Activated CD8-positive, alpha-beta memory T cell treated with anti-CD3 and anti-CD28 coated beads, Interleukin-2, amount 50 U/mL, for 48 hours (primary cell): ENCODE measurements at regions not wholly inside any gene's neighbourhood (a gene's known extent, or its start where the extent isn't known, plus 50 kb on each side); places are given as distances from the start of the nearest gene placed in this dataset.
"Not testable (repeated sequence)": the region's sequence is repeated elsewhere in the genome, so short reads cannot be mapped to it uniquely, and the experiment has no call there.

ENCODE experiments used
- DNase-seq: peaks from one replicate; pipeline ENCODE4 v3.0.0-alpha.2; 2020

GRCh38 chrX:500481-501010 lies 113.8 kb upstream of the PPP2R3B start:
- DNase-seq, result no peak

- no peak for DNase-seq
Observed at GRCh38 chrX:506341-506740, 119.6 kb upstream of the PPP2R3B start.

GRCh38 chrX:508163-508562 lies 121.5 kb upstream of the PPP2R3B start:
- peak; percentile 25 for DNase-seq

GRCh38 chrX:508821-509220 lies 121.8 kb upstream of the SHOX start:
- not testable (repeated sequence) for DNase-seq

- DNase-seq, result not testable (repeated sequence)
Observed at GRCh38 chrX:511089-511488, 119.5 kb upstream of the SHOX start.

GRCh38 chrX:518319-518718 lies 112.3 kb upstream of the SHOX start:
- DNase-seq, result no peak

- DNase-seq, result no peak
Observed at GRCh38 chrX:519741-520140, 110.8 kb upstream of the SHOX start.

- DNase-seq, result no peak
Observed at GRCh38 chrX:522456-522855, 108.1 kb upstream of the SHOX start.

GRCh38 chrX:525134-525533 lies 105.5 kb upstream of the SHOX start:
- no peak for DNase-seq

- DNase-seq, result no peak
Observed at GRCh38 chrX:526295-527224, 104.0 kb upstream of the SHOX start.

- DNase-seq, result no peak
Observed at GRCh38 chrX:530726-531610, 99.6 kb upstream of the SHOX start.

- DNase-seq, result no peak
Observed at GRCh38 chrX:531611-531936, 99.0 kb upstream of the SHOX start.

- no peak for DNase-seq
Observed at GRCh38 chrX:534804-535203, 95.8 kb upstream of the SHOX start.

- no peak for DNase-seq
Observed at GRCh38 chrX:536616-537015, 94.0 kb upstream of the SHOX start.

GRCh38 chrX:537151-537550 lies 93.4 kb upstream of the SHOX start:
- no peak for DNase-seq

- no peak for DNase-seq
Observed at GRCh38 chrX:538311-538710, 92.3 kb upstream of the SHOX start.

GRCh38 chrX:541006-541405 lies 89.6 kb upstream of the SHOX start:
- DNase-seq, result not testable (repeated sequence)

GRCh38 chrX:542179-542578 lies 88.4 kb upstream of the SHOX start:
- DNase-seq, result no peak

- no peak for DNase-seq
Observed at GRCh38 chrX:545452-545885, 85.1 kb upstream of the SHOX start.

- no peak for DNase-seq
Observed at GRCh38 chrX:550514-550913, 80.1 kb upstream of the SHOX start.

- no peak for DNase-seq
Observed at GRCh38 chrX:551306-551705, 79.3 kb upstream of the SHOX start.

GRCh38 chrX:552496-552895 lies 78.1 kb upstream of the SHOX start:
- DNase-seq, result no peak

- DNase-seq, result no peak
Observed at GRCh38 chrX:554271-554670, 76.3 kb upstream of the SHOX start.
